ENCODE measurements at regions not wholly inside any gene's neighbourhood (a gene's known extent, or its start where the extent isn't known, plus 50 kb on each side); places are given as distances from the start of the nearest gene placed in this dataset.
A peak's percentile ranks its signal among the peaks of the same experiment; 100 is the strongest.

DNA sequence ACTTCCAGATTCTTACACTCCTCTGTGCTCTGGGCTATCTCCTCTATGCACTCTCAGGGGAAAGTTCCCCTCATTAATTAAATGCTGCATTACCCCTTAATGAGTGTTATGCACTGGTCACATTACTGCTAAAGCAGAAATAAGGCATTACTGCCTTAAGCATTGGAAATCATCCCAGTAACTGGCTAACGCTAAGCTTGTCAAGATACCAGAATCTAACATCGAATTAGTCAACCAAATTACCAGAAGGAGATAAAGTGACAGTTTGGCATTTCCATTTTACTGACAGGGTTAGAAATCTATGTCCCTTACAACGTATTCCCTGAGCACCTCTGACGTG, 69.5 kb upstream of the FAM169A start (continued):
- TF ChIP-seq, protein P1, sequence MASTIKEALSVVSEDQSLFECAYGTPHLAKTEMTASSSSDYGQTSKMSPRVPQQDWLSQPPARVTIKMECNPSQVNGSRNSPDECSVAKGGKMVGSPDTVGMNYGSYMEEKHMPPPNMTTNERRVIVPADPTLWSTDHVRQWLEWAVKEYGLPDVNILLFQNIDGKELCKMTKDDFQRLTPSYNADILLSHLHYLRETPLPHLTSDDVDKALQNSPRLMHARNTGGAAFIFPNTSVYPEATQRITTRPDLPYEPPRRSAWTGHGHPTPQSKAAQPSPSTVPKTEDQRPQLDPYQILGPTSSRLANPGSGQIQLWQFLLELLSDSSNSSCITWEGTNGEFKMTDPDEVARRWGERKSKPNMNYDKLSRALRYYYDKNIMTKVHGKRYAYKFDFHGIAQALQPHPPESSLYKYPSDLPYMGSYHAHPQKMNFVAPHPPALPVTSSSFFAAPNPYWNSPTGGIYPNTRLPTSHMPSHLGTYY (CRISPR knock-in tag; IDR thresholded peaks at IDR 0.05), result no peak
- TF ChIP-seq PRDM15 (CRISPR knock-in tag; IDR thresholded peaks at IDR 0.05), result no peak

DNA sequence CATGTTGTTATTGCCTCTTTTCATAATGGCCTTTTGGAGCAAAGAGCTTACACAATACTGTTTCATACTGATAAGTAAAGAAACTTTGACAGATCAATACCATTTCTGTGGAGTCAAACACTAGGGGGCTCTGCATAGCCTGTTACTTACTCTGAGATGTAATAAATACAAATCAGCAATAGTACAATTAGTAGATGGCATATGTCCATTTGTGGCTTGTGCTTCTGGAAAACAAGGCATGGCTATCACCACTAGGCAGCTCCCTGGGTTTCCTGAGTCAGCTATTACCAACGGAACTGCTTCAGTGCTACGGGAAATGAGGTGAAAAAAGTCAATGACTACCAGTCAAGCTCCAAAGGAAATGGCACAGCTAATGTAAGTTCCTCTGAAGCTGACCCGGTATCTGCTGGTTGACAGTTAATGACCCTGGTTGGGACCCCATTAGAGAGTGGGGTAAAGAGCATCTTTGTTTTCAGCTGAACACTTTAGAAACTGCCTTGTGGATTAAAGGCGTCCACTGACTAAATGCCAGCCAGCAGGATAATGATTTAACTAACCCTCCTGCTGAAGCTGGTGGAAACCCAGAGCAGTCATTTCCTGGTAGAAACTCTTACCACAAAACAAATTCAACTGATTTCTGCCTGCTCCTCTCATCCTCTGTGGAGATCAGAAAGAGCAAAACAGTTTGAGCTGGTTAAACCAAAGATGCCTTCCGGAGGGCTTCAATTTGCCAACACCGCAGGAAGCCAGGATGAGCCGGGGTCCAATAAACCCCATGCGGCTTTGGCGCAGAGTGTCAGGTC, 69.0 kb upstream of the FAM169A start:
- Mint-ChIP-seq H3K4me1 (peaks cover 17% of the 10 kb centered on the region), H3K27ac (no peak overlapping the region), H3K4me3 (no peak overlapping the region), H3K36me3 (no peaks in the 10 kb centered on the region), H3K9me3 (0 out of 2 replicates have a peak, but pooled peaks cover 3% of the 10 kb centered on the region), H3K27me3 (ENCODE audit: low read depth) (no peaks in the 10 kb centered on the region)
- CTCF ChIA-PET, result interaction anchor here (0.5 to 2.5 kb wide), 14 partner anchors 9 to 434 kb away, joined by 3 to 19 read pairs (median 5); partner anchors contain the start of genes GCNT4 and HMGCR
- peak; percentile 78 for ATAC-seq
- POLR2A ChIA-PET, result no interaction called here
- TF ChIP-seq, protein P2, sequence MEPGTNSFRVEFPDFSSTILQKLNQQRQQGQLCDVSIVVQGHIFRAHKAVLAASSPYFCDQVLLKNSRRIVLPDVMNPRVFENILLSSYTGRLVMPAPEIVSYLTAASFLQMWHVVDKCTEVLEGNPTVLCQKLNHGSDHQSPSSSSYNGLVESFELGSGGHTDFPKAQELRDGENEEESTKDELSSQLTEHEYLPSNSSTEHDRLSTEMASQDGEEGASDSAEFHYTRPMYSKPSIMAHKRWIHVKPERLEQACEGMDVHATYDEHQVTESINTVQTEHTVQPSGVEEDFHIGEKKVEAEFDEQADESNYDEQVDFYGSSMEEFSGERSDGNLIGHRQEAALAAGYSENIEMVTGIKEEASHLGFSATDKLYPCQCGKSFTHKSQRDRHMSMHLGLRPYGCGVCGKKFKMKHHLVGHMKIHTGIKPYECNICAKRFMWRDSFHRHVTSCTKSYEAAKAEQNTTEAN (CRISPR knock-in tag; IDR thresholded peaks at IDR 0.05), result no peak
- TF ChIP-seq, protein P3, sequence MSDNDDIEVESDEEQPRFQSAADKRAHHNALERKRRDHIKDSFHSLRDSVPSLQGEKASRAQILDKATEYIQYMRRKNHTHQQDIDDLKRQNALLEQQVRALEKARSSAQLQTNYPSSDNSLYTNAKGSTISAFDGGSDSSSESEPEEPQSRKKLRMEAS (CRISPR knock-in tag; IDR thresholded peaks at IDR 0.05), result 0 out of 2 replicates have a peak, but pooled peaks have one; percentile 21
- DNase-seq (ENCODE audit: low spot score), result no peak

DNA sequence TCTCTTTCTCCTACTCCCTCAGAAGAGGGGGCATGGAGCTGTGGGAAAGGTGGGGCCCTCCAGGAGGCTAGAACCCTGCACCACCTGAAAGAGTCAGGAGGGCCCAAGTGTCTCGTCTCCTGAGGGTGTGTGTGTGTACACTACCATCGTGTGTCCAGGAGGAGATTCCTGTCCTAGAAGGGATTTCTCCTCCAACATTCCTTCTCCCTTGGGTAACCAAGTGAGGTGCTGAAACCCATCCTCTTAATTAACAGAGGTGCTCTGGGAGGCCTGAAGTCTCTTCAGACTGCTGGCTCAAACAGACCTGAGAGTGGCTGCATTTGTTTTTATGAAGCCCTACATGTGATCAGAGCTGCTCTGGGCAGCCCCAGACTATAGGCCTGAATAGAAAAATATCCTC, 61.1 kb upstream of the FAM169A start:
- ChIA-PET CTCF (interaction anchor here (1.1 kb wide), 1 partner anchor 147 kb away, joined by 4 read pairs; no protein-coding TSS in a partner anchor), POLR2A (no interaction called here)
- Mint-ChIP-seq H3K27ac (no peak overlapping the region), H3K4me3 (no peak overlapping the region), H3K27me3 (ENCODE audit: low read depth) (no peaks in the 10 kb centered on the region), H3K4me1 (0 out of 2 replicates have a peak, but pooled peaks cover under 1% of the 10 kb centered on the region), H3K36me3 (no peaks in the 10 kb centered on the region), H3K9me3 (no peaks in the 10 kb centered on the region)
- no peak for DNase-seq (ENCODE audit: low spot score)
- ATAC-seq, result no peak
- TF ChIP-seq ZNF317 (CRISPR knock-in tag; IDR thresholded peaks at IDR 0.05; ENCODE audit: borderline replicate concordance, low read depth) (no peak), NR2C2 (CRISPR knock-in tag; IDR thresholded peaks at IDR 0.05) (no peak), HMGXB4 (CRISPR knock-in tag; IDR thresholded peaks at IDR 0.05) (no peak), CBFB (CRISPR knock-in tag; IDR thresholded peaks at IDR 0.05; ENCODE audit: low read depth) (no peak), HMGA2 (CRISPR knock-in tag; IDR thresholded peaks at IDR 0.05) (no peak), ZNF263 (CRISPR knock-in tag; IDR thresholded peaks at IDR 0.05; ENCODE audit: low read depth) (no peak), ETV6 (CRISPR knock-in tag; IDR thresholded peaks at IDR 0.05) (no peak)
- TF ChIP-seq, protein P1 (CRISPR knock-in tag; IDR thresholded peaks at IDR 0.05), result no peak
- TF ChIP-seq, protein P4, sequence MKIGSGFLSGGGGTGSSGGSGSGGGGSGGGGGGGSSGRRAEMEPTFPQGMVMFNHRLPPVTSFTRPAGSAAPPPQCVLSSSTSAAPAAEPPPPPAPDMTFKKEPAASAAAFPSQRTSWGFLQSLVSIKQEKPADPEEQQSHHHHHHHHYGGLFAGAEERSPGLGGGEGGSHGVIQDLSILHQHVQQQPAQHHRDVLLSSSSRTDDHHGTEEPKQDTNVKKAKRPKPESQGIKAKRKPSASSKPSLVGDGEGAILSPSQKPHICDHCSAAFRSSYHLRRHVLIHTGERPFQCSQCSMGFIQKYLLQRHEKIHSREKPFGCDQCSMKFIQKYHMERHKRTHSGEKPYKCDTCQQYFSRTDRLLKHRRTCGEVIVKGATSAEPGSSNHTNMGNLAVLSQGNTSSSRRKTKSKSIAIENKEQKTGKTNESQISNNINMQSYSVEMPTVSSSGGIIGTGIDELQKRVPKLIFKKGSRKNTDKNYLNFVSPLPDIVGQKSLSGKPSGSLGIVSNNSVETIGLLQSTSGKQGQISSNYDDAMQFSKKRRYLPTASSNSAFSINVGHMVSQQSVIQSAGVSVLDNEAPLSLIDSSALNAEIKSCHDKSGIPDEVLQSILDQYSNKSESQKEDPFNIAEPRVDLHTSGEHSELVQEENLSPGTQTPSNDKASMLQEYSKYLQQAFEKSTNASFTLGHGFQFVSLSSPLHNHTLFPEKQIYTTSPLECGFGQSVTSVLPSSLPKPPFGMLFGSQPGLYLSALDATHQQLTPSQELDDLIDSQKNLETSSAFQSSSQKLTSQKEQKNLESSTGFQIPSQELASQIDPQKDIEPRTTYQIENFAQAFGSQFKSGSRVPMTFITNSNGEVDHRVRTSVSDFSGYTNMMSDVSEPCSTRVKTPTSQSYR (CRISPR knock-in tag; IDR thresholded peaks at IDR 0.05), result no peak
- TF ChIP-seq, protein P5, sequence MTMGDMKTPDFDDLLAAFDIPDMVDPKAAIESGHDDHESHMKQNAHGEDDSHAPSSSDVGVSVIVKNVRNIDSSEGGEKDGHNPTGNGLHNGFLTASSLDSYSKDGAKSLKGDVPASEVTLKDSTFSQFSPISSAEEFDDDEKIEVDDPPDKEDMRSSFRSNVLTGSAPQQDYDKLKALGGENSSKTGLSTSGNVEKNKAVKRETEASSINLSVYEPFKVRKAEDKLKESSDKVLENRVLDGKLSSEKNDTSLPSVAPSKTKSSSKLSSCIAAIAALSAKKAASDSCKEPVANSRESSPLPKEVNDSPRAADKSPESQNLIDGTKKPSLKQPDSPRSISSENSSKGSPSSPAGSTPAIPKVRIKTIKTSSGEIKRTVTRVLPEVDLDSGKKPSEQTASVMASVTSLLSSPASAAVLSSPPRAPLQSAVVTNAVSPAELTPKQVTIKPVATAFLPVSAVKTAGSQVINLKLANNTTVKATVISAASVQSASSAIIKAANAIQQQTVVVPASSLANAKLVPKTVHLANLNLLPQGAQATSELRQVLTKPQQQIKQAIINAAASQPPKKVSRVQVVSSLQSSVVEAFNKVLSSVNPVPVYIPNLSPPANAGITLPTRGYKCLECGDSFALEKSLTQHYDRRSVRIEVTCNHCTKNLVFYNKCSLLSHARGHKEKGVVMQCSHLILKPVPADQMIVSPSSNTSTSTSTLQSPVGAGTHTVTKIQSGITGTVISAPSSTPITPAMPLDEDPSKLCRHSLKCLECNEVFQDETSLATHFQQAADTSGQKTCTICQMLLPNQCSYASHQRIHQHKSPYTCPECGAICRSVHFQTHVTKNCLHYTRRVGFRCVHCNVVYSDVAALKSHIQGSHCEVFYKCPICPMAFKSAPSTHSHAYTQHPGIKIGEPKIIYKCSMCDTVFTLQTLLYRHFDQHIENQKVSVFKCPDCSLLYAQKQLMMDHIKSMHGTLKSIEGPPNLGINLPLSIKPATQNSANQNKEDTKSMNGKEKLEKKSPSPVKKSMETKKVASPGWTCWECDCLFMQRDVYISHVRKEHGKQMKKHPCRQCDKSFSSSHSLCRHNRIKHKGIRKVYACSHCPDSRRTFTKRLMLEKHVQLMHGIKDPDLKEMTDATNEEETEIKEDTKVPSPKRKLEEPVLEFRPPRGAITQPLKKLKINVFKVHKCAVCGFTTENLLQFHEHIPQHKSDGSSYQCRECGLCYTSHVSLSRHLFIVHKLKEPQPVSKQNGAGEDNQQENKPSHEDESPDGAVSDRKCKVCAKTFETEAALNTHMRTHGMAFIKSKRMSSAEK (CRISPR knock-in tag; IDR thresholded peaks at IDR 0.05; ENCODE audit: borderline replicate concordance), result no peak
